GM10266 (cell line): ENCODE measurements at regions not wholly inside any gene's neighbourhood (a gene's known extent, or its start where the extent isn't known, plus 50 kb on each side); places are given as distances from the start of the nearest gene placed in this dataset.
"Not testable (repeated sequence)": the region's sequence is repeated elsewhere in the genome, so short reads cannot be mapped to it uniquely, and the experiment has no call there.

Experiments
- DNase-seq: peaks from one replicate; pipeline ENCODE4 v3.0.0; 2012; ENCODE audit errors: extremely low spot score
- CTCF ChIP-seq: IDR thresholded peaks from 2 replicates; pipeline ENCODE4 v1.5.1; 2012; ENCODE audit warnings: mild to moderate bottlenecking, low read depth; ENCODE audit not compliant: control insufficient read depth, insufficient read depth; ENCODE audit errors: missing control alignments

- no peak for TF ChIP-seq CTCF
- no peak for DNase-seq
Measured at GRCh38 chrX:98141466-98141865, 1257.8 kb downstream of the RPA4 start.

GRCh38 chrX:98191003-98191402 is 1307.3 kb downstream of the RPA4 start:
- DNase-seq: no peak
- TF ChIP-seq CTCF: no peak

GRCh38 chrX:98194036-98194435 is 1310.3 kb downstream of the RPA4 start:
- no peak for TF ChIP-seq CTCF
- no peak for DNase-seq

GRCh38 chrX:98203800-98204199 is 1320.1 kb downstream of the RPA4 start:
- no peak for DNase-seq
- no peak for TF ChIP-seq CTCF

GRCh38 chrX:98207947-98208346 is 1324.2 kb downstream of the RPA4 start:
- DNase-seq: no peak
- TF ChIP-seq CTCF: no peak

GRCh38 chrX:98231003-98231402 is 1347.3 kb downstream of the RPA4 start:
- no peak for TF ChIP-seq CTCF
- no peak for DNase-seq

- not testable (repeated sequence) for DNase-seq
Measured at GRCh38 chrX:98240061-98240460, 1356.4 kb downstream of the RPA4 start.

- TF ChIP-seq CTCF: no peak
- DNase-seq: no peak
Measured at GRCh38 chrX:98263135-98263534, 1379.4 kb downstream of the RPA4 start.
